GM23248 (cell line): ENCODE measurements at regions not wholly inside any gene's neighbourhood (a gene's known extent, or its start where the extent isn't known, plus 50 kb on each side); places are given as distances from the start of the nearest gene placed in this dataset.

Experiments
- DNase-seq: peaks from one replicate; pipeline ENCODE4 v3.0.0-alpha.2; 2015
- H2AFZ ChIP-seq: fragments of 200-600 bp; sonication (generic); 2 replicates; pipeline ENCODE4 v1.6.1; 2016; ENCODE audit warnings: antibody characterized with exemption
- H3F3A ChIP-seq: fragments of 200-600 bp; sonication (generic); 2 replicates; pipeline ENCODE4 v1.6.1; 2016; ENCODE audit warnings: mild to moderate bottlenecking, antibody characterized with exemption, mixed run types; ENCODE audit not compliant: insufficient read depth
- H3K27ac ChIP-seq: fragments of 200-600 bp; sonication (generic); 2 replicates; pipeline ENCODE4 v1.5.1; 2016; ENCODE audit warnings: mild to moderate bottlenecking
- H3K27me3 ChIP-seq: fragments of 200-600 bp; sonication (generic); replicated peaks from 2 replicates; pipeline ENCODE4 v1.6.1; 2016; ENCODE audit warnings: mild to moderate bottlenecking; ENCODE audit not compliant: insufficient read depth
- H3K36me3 ChIP-seq: fragments of 200-600 bp; sonication (generic); 2 replicates; pipeline ENCODE4 v1.6.1; 2016; ENCODE audit warnings: low read depth, mild to moderate bottlenecking
- H3K4me1 ChIP-seq: fragments of 200-600 bp; sonication (generic); 2 replicates; pipeline ENCODE4 v1.6.1; 2016; ENCODE audit warnings: mild to moderate bottlenecking; ENCODE audit not compliant: insufficient read depth
- H3K4me2 ChIP-seq: fragments of 200-600 bp; sonication (generic); one replicate; pipeline ENCODE4 v1.6.1; 2016; ENCODE audit warnings: mild to moderate bottlenecking; ENCODE audit not compliant: unreplicated experiment
- H3K4me3 ChIP-seq: fragments of 200-600 bp; sonication (generic); 2 replicates; pipeline ENCODE4 v1.5.1; 2016; ENCODE audit warnings: mild to moderate bottlenecking
- H3K79me2 ChIP-seq: fragments of 200-600 bp; sonication (generic); 2 replicates; pipeline ENCODE4 v1.6.1; 2016; ENCODE audit warnings: mild to moderate bottlenecking; ENCODE audit not compliant: insufficient read depth
- H3K9ac ChIP-seq: fragments of 200-600 bp; sonication (generic); 2 replicates; pipeline ENCODE4 v1.6.1; 2016; ENCODE audit warnings: mild to moderate bottlenecking
- H3K9me2 ChIP-seq: fragments of 200-600 bp; sonication (generic); 2 replicates; pipeline ENCODE4 v1.6.1; 2016; ENCODE audit warnings: mixed run types, mild to moderate bottlenecking, moderate library complexity; ENCODE audit not compliant: insufficient read depth
- H3K9me3 ChIP-seq: fragments of 200-600 bp; sonication (generic); one replicate; pipeline ENCODE4 v1.6.1; 2017; ENCODE audit warnings: low read depth
- H4K20me1 ChIP-seq: fragments of 200-600 bp; sonication (generic); 2 replicates; pipeline ENCODE4 v1.6.0; 2016; ENCODE audit not compliant: insufficient read depth
- EZH2 ChIP-seq: fragments of 200-600 bp; sonication (generic); IDR thresholded peaks from 2 replicates; pipeline ENCODE4 v1.6.1; 2018; ENCODE audit warnings: antibody characterized with exemption, mild to moderate bottlenecking; ENCODE audit not compliant: insufficient read depth, poor library complexity, severe bottlenecking
- EZH2phosphoT487 ChIP-seq: fragments of 200-600 bp; sonication (generic); IDR thresholded peaks from 2 replicates; pipeline ENCODE4 v1.6.1; 2018; ENCODE audit warnings: antibody characterized with exemption, moderate library complexity, mild to moderate bottlenecking, low read depth; ENCODE audit not compliant: insufficient read depth
- WGBS, 2 experiments: methylation state at CpG; one replicate each; pipeline ENCODE4 v1.1.6; 2015 to 2017; ENCODE audit warnings: low lambda C conversion rate in 2 of 2, low coverage in 1 of 2; ENCODE audit errors: missing lambda C conversion rate in 2 of 2; 5-methylcytosine and 5-hydroxymethylcytosine counted together
- in situ Hi-C: fragments of 300-500 bp; cut with MboI; formaldehyde crosslinking; loops from 2 replicates; pipeline ENCODE4 v1.15.0; 2020

GRCh38 chrX:117532339-117532738 lies 584.3 kb downstream of the KLHL13 start:
- no peak overlapping the region for H3K4me2 ChIP-seq
- no peak for TF ChIP-seq EZH2phosphoT487
- no peak for TF ChIP-seq EZH2
- H3K4me3 ChIP-seq: no peak overlapping the region
- no peaks in the 10 kb centered on the region for H3K36me3 ChIP-seq
- in situ Hi-C loops: no loop called here
- no peaks in the 10 kb centered on the region for H3K79me2 ChIP-seq
- no peaks in the 10 kb centered on the region for H3K27me3 ChIP-seq
- H3F3A ChIP-seq: no peaks in the 10 kb centered on the region
- no peak overlapping the region for H2AFZ ChIP-seq
- no peaks in the 10 kb centered on the region for H3K9me2 ChIP-seq
- no peaks in the 10 kb centered on the region for H3K9me3 ChIP-seq
- DNase-seq: no peak
- no peak overlapping the region for H3K9ac ChIP-seq
- H4K20me1 ChIP-seq: no peaks in the 10 kb centered on the region
- no peak overlapping the region for H3K27ac ChIP-seq
- no peaks in the 10 kb centered on the region for H3K4me1 ChIP-seq

GRCh38 chrX:117522725-117523700 lies 593.6 kb downstream of the KLHL13 start:
- no peak overlapping the region for H3K27ac ChIP-seq
- H3K4me3 ChIP-seq: no peak overlapping the region
- H4K20me1 ChIP-seq: no peaks in the 10 kb centered on the region
- no peaks in the 10 kb centered on the region for H3K9me3 ChIP-seq
- H3K4me1 ChIP-seq: no peaks in the 10 kb centered on the region
- no peak for DNase-seq
- TF ChIP-seq EZH2phosphoT487: no peak
- TF ChIP-seq EZH2: no peak
- H3K9ac ChIP-seq: no peak overlapping the region
- H3K4me2 ChIP-seq: no peak overlapping the region
- no peaks in the 10 kb centered on the region for H3K36me3 ChIP-seq
- H3K27me3 ChIP-seq: no peaks in the 10 kb centered on the region
- H3F3A ChIP-seq: no peaks in the 10 kb centered on the region
- in situ Hi-C loops: no loop called here
- no peaks in the 10 kb centered on the region for H3K79me2 ChIP-seq
- H2AFZ ChIP-seq: no peak overlapping the region
- no peaks in the 10 kb centered on the region for H3K9me2 ChIP-seq
- 25 to 28% methylated on average over 4 of the region's 4 CpGs for WGBS, 2 experiments

GRCh38 chrX:117517994-117518393 lies 598.6 kb downstream of the KLHL13 start:
- Histone ChIP-seq H2AFZ (no peak overlapping the region), H3K9me3 (no peaks in the 10 kb centered on the region), H3K4me2 (no peak overlapping the region), H3F3A (no peaks in the 10 kb centered on the region), H4K20me1 (no peaks in the 10 kb centered on the region), H3K27me3 (no peaks in the 10 kb centered on the region), H3K36me3 (no peaks in the 10 kb centered on the region), H3K4me3 (no peak overlapping the region), H3K9ac (no peak overlapping the region), H3K9me2 (no peaks in the 10 kb centered on the region), H3K27ac (no peak overlapping the region), H3K79me2 (no peaks in the 10 kb centered on the region), H3K4me1 (no peaks in the 10 kb centered on the region)
- 21 to 22% methylated on average over 1 of the region's 1 CpG for WGBS, 2 experiments
- in situ Hi-C loops: no loop called here
- DNase-seq: no peak
- TF ChIP-seq EZH2: no peak
- TF ChIP-seq EZH2phosphoT487: no peak

- Histone ChIP-seq H3F3A (no peaks in the 10 kb centered on the region), H3K4me2 (no peak overlapping the region), H3K79me2 (no peaks in the 10 kb centered on the region), H4K20me1 (no peaks in the 10 kb centered on the region), H3K4me3 (no peak overlapping the region), H3K27me3 (no peaks in the 10 kb centered on the region), H3K36me3 (no peaks in the 10 kb centered on the region), H3K4me1 (no peaks in the 10 kb centered on the region), H3K9me2 (no peaks in the 10 kb centered on the region), H2AFZ (no peak overlapping the region), H3K9me3 (no peaks in the 10 kb centered on the region), H3K9ac (no peak overlapping the region), H3K27ac (no peak overlapping the region)
- in situ Hi-C loops: no loop called here
- TF ChIP-seq EZH2 (no peak), EZH2phosphoT487 (no peak)
- DNase-seq: no peak
These were observed 605.2 kb downstream of the KLHL13 start for GRCh38 chrX:117511379-117511778.

- no peak overlapping the region for H3K27ac ChIP-seq
- H3K9ac ChIP-seq: no peak overlapping the region
- H3F3A ChIP-seq: no peaks in the 10 kb centered on the region
- 0 to 5% methylated on average over 3 of the region's 3 CpGs for WGBS, 2 experiments
- H3K79me2 ChIP-seq: no peaks in the 10 kb centered on the region
- H2AFZ ChIP-seq: no peak overlapping the region
- no peaks in the 10 kb centered on the region for H3K36me3 ChIP-seq
- H4K20me1 ChIP-seq: no peaks in the 10 kb centered on the region
- H3K27me3 ChIP-seq: no peaks in the 10 kb centered on the region
- H3K4me1 ChIP-seq: no peaks in the 10 kb centered on the region
- no peak overlapping the region for H3K4me2 ChIP-seq
- no peak overlapping the region for H3K4me3 ChIP-seq
- no peak for TF ChIP-seq EZH2
- TF ChIP-seq EZH2phosphoT487: no peak
- in situ Hi-C loops: no loop called here
- DNase-seq: no peak
- no peaks in the 10 kb centered on the region for H3K9me2 ChIP-seq
- no peaks in the 10 kb centered on the region for H3K9me3 ChIP-seq
These were observed 606.2 kb downstream of the KLHL13 start for GRCh38 chrX:117510453-117510852.
